HCT116 (cell line): ENCODE measurements at regions not wholly inside any gene's neighbourhood (a gene's known extent, or its start where the extent isn't known, plus 50 kb on each side); places are given as distances from the start of the nearest gene placed in this dataset.
A peak's percentile ranks its signal among the peaks of the same experiment; 100 is the strongest.

ENCODE experiments used
- ATAC-seq: fragments of 200-7000 bp; cut with Tn5 transposase; 2 replicates; pipeline ENCODE4 v1.9.1; 2020; ENCODE audit warnings: mild to moderate bottlenecking, moderate library complexity
- BruUV-seq: library from RNA; stranded (reverse); fragments of 400-500 nt; replicated peaks from 2 replicates; lab custom pipeline; 2021; lab: Mats Ljungman, UMichigan
- CTCF ChIA-PET: fragments of 300-600 bp; sonication (Branson Sonifier 250); formaldehyde crosslinking; loops from one replicate; lab custom pipeline; 2021; ENCODE audit warnings: antibody characterized with exemption; lab: Charles Lee
- POLR2A ChIA-PET: fragments of 300-600, 350-600 bp; sonication (Branson Sonifier 250); formaldehyde crosslinking; loops from one replicate; lab custom pipeline; 2021; ENCODE audit warnings: antibody characterized with exemption; lab: Charles Lee
- RAD21 ChIA-PET, 2 experiments: fragments of 300-600 bp; sonication (Branson Sonifier 250); formaldehyde crosslinking; loops; one replicate each; lab custom pipeline; 2023; ENCODE audit warnings: low total read pairs in 2 of 2; ENCODE audit not compliant: uncharacterized antibody in 2 of 2, unreplicated experiment in 2 of 2, low non-redundant PET in 1 of 2; lab: Charles Lee
- DNase-seq: peaks from one replicate; pipeline ENCODE4 v3.0.0-alpha.2; 2010; ENCODE audit warnings: low read depth, low spot score
- H2AFZ ChIP-seq: fragments of 200-600 bp; shearing (Covaris generic), sonication (generic); 2 replicates; pipeline ENCODE4 v1.6.1; 2017; ENCODE audit warnings: low read depth, mixed run types, mixed read lengths, antibody characterized with exemption, low read length; ENCODE audit not compliant: poor library complexity, severe bottlenecking
- H3K27ac ChIP-seq: 2 replicates; pipeline ENCODE4 v1.5.1; 2012; ENCODE audit warnings: low read depth, low read length
- H3K27me3 ChIP-seq: fragments of 200-600 bp; sonication (generic); 2 replicates; pipeline ENCODE4 v1.6.1; 2016; ENCODE audit warnings: mixed run types, low read length, mixed read lengths; ENCODE audit not compliant: insufficient read depth
- H3K36me3 ChIP-seq, 2 experiments: fragments of 200-500 bp in 1 of 2; fragments of 200-600 bp in 1 of 2; sonication (Bioruptor generic) in 1 of 2; sonication (generic) in 1 of 2; 2 replicates each; pipeline versions ENCODE4 v1.5.1 to v1.6.1; 2014 to 2016; ENCODE audit warnings: low read length in 2 of 2, inconsistent platforms in 1 of 2, mixed read lengths in 1 of 2, mixed run types in 1 of 2; ENCODE audit not compliant: insufficient read depth in 2 of 2, control insufficient read depth in 1 of 2
- H3K4me1 ChIP-seq, 2 experiments: fragments of 200-600 bp in 1 of 2; sonication (generic) in 1 of 2; 2 replicates each; pipeline versions ENCODE4 v1.5.1 to v1.6.1; 2012 to 2017; ENCODE audit warnings: low read length in 2 of 2, inconsistent platforms in 1 of 2, mild to moderate bottlenecking in 1 of 2, mixed read lengths in 1 of 2, mixed run types in 1 of 2, moderate library complexity in 1 of 2; ENCODE audit not compliant: insufficient read depth in 2 of 2, control insufficient read depth in 1 of 2
- H3K4me2 ChIP-seq: fragments of 200-600 bp; sonication (generic); 2 replicates; pipeline ENCODE4 v1.6.1; 2017; ENCODE audit warnings: mixed run types, low read length, mixed read lengths
- H3K4me3 ChIP-seq, 2 experiments: fragments of 200-600 bp in 1 of 2; sonication (generic) in 1 of 2; replicated peaks in 1 of 2; 2 replicates each; pipeline ENCODE4 v1.5.1; 2011 to 2016; ENCODE audit warnings: low read length in 2 of 2, control low read depth in 1 of 2, low read depth in 1 of 2, mild to moderate bottlenecking in 1 of 2, mixed read lengths in 1 of 2, mixed run types in 1 of 2
- H3K79me2 ChIP-seq: fragments of 200-600 bp; sonication (generic); 2 replicates; pipeline ENCODE4 v1.6.1; 2017; ENCODE audit warnings: mild to moderate bottlenecking, mixed run types, low read length, moderate library complexity, mixed read lengths; ENCODE audit not compliant: insufficient read depth
- H3K9ac ChIP-seq: fragments of 200-600 bp; sonication (generic); 2 replicates; pipeline ENCODE4 v1.6.1; 2016; ENCODE audit warnings: low read length, mixed read lengths
- H3K9me2 ChIP-seq: fragments of 200-600 bp; sonication (generic), shearing (Covaris generic); 2 replicates; pipeline ENCODE4 v1.6.1; 2017; ENCODE audit warnings: mixed run types, mild to moderate bottlenecking, moderate library complexity; ENCODE audit not compliant: insufficient read depth
- H3K9me3 ChIP-seq, 2 experiments: fragments of 200-500 bp in 1 of 2; fragments of 200-600 bp in 1 of 2; sonication (Bioruptor generic) in 1 of 2; sonication (generic) in 1 of 2; 2 replicates each; pipeline ENCODE4 v1.6.1; 2014 to 2017; ENCODE audit warnings: low read length in 2 of 2, mixed read lengths in 2 of 2, inconsistent platforms in 1 of 2, low read depth in 1 of 2, mild to moderate bottlenecking in 1 of 2, mixed run types in 1 of 2, moderate library complexity in 1 of 2; ENCODE audit not compliant: control insufficient read depth in 1 of 2, insufficient read depth in 1 of 2
- H4K20me1 ChIP-seq: fragments of 200-600 bp; sonication (generic), shearing (Covaris generic); 2 replicates; pipeline ENCODE4 v1.6.1; 2017; ENCODE audit warnings: mixed run types, mild to moderate bottlenecking, moderate library complexity; ENCODE audit not compliant: insufficient read depth
- CEBPB ChIP-seq: IDR thresholded peaks from 2 replicates; pipeline ENCODE4 v1.6.1; 2012; ENCODE audit warnings: low read depth
- CTCF ChIP-seq, 3 experiments: fragments of 200-600 bp in 1 of 3; sonication (generic) in 1 of 3; IDR thresholded peaks in 2 of 3; conservative IDR thresholded peaks in 1 of 3; 2 replicates each; pipeline ENCODE4 v1.5.1; 2012 to 2017; ENCODE audit warnings: low read depth in 2 of 3, low read length in 2 of 3, antibody characterized with exemption in 1 of 3, borderline replicate concordance in 1 of 3, control low read depth in 1 of 3, mild to moderate bottlenecking in 1 of 3, mixed read lengths in 1 of 3, mixed run types in 1 of 3, moderate library complexity in 1 of 3; ENCODE audit not compliant: insufficient read depth in 1 of 3
- RAD21 ChIP-seq: IDR thresholded peaks from 2 replicates; pipeline ENCODE4 v1.6.1; 2012; ENCODE audit warnings: low read depth, mild to moderate bottlenecking
- TCF7L2 ChIP-seq: IDR thresholded peaks from 2 replicates; pipeline ENCODE4 v1.7.0; 2011; ENCODE audit warnings: borderline replicate concordance, inconsistent platforms; ENCODE audit not compliant: insufficient read depth, insufficient read length; ENCODE audit errors: extremely low read depth
- intact Hi-C: fragments of 100-400 bp; cut with micrococcal nuclease; formaldehyde crosslinking; loops from 2 replicates; pipeline ENCODE4 v1.10.0; 2022
- TF ChIP-seq, protein P1 (sequence below): IDR thresholded peaks from 2 replicates; pipeline ENCODE4 v1.6.1; 2012; ENCODE audit warnings: low read depth

DNA sequence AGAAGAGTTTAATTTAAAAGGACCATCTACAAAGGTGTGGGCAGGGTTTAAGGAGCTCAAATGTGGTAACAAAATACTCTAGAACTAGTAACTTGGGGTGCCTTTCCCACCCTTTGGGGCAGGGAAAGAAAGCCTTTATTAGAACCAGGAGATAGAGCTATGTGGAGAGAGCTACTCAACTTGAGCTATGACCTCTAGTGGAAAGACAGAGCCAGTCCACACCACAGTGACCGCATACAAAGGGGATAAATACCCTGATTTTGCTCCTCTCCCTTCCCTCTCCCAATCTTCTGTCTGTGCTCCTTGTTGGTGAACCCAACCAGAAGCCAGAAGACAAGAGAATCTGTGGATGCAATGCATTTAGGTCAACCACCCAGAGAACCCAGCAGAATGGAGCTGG, 54.4 kb upstream of the JAK1 start:
- ATAC-seq (peak; percentile 86), DNase-seq (no peak)
- Histone ChIP-seq H3K4me1 (no peaks in the 10 kb centered on the region), H3K79me2 (no peaks in the 10 kb centered on the region), H2AFZ (no peak overlapping the region), H3K4me2 (no peak overlapping the region), H3K27me3 (no peaks in the 10 kb centered on the region), H3K36me3 (no peaks in the 10 kb centered on the region), H3K9me2 (no peaks in the 10 kb centered on the region), H3K9me3 (no peaks in the 10 kb centered on the region), H4K20me1 (no peaks in the 10 kb centered on the region), H3K4me3 (no peak overlapping the region), H3K9ac (no peak overlapping the region), H3K27ac (no peak overlapping the region)
- intact Hi-C loops: loop anchor here (5.0 kb wide), 1 partner anchor 158 kb away; no protein-coding TSS in a partner anchor
- BruUV-seq: no TSS peak
- ChIA-PET RAD21 (no interaction called here), CTCF (interaction anchor here (0.6 to 1.4 kb wide), 7 partner anchors 8 to 18 kb away, joined by 3 to 5 read pairs (median 3); no protein-coding TSS in a partner anchor), POLR2A (no interaction called here)
- TF ChIP-seq CEBPB: no peak
- TF ChIP-seq RAD21: peak; percentile 52; the same call in 1 of the 2 replicates
- TF ChIP-seq TCF7L2: no peak
- TF ChIP-seq CTCF (IDR thresholded peaks at IDR 0.05 in 2 of 3, conservative IDR thresholded peaks at IDR 0.05 in 1 of 3; ENCODE audit: borderline replicate concordance in 1 of 3, insufficient read depth in 1 of 3, low read depth in 2 of 3, low read length in 2 of 3): peak; percentile 21 to 51 (median 49); a peak in 5 of 6 replicates
- TF ChIP-seq, protein P1, sequence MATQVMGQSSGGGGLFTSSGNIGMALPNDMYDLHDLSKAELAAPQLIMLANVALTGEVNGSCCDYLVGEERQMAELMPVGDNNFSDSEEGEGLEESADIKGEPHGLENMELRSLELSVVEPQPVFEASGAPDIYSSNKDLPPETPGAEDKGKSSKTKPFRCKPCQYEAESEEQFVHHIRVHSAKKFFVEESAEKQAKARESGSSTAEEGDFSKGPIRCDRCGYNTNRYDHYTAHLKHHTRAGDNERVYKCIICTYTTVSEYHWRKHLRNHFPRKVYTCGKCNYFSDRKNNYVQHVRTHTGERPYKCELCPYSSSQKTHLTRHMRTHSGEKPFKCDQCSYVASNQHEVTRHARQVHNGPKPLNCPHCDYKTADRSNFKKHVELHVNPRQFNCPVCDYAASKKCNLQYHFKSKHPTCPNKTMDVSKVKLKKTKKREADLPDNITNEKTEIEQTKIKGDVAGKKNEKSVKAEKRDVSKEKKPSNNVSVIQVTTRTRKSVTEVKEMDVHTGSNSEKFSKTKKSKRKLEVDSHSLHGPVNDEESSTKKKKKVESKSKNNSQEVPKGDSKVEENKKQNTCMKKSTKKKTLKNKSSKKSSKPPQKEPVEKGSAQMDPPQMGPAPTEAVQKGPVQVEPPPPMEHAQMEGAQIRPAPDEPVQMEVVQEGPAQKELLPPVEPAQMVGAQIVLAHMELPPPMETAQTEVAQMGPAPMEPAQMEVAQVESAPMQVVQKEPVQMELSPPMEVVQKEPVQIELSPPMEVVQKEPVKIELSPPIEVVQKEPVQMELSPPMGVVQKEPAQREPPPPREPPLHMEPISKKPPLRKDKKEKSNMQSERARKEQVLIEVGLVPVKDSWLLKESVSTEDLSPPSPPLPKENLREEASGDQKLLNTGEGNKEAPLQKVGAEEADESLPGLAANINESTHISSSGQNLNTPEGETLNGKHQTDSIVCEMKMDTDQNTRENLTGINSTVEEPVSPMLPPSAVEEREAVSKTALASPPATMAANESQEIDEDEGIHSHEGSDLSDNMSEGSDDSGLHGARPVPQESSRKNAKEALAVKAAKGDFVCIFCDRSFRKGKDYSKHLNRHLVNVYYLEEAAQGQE: no peak
